Skeletal muscle cell (primary cell): ENCODE measurements at regions not wholly inside any gene's neighbourhood (a gene's known extent, or its start where the extent isn't known, plus 50 kb on each side); places are given as distances from the start of the nearest gene placed in this dataset.

Source experiments
- DNase-seq: peaks from one replicate; pipeline ENCODE4 v3.0.0-alpha.2; 2010; ENCODE audit warnings: low read depth
- H3K4me3 ChIP-seq: 2 replicates; pipeline ENCODE4 v1.5.1; 2011; ENCODE audit warnings: low read depth, mild to moderate bottlenecking, control low read depth, low read length, moderate library complexity

GRCh38 chr1:116819081-116819480 lies 64.9 kb downstream of the CD2 start:
- DNase-seq: peak; percentile 45
- no peak overlapping the region for H3K4me3 ChIP-seq

GRCh38 chr1:116820369-116820768 lies 66.1 kb downstream of the CD2 start:
- DNase-seq: peak; percentile 98
- no peak overlapping the region for H3K4me3 ChIP-seq

- H3K4me3 ChIP-seq: no peak overlapping the region
- no peak for DNase-seq
Measured at GRCh38 chr1:116821763-116822162, 67.5 kb downstream of the CD2 start.

GRCh38 chr1:116824631-116825206 lies 70.5 kb downstream of the CD2 start:
- no peak overlapping the region for H3K4me3 ChIP-seq
- no peak for DNase-seq

- no peak for DNase-seq
Measured at GRCh38 chr1:116825207-116825719, 71.0 kb downstream of the CD2 start.

GRCh38 chr1:116825720-116826438 lies 71.6 kb downstream of the CD2 start:
- no peak for DNase-seq
- H3K4me3 ChIP-seq: no peak overlapping the region

More at GRCh38 chr1:116825207-116825719, 71.0 kb downstream of the CD2 start:
- H3K4me3 ChIP-seq: no peak overlapping the region

- H3K4me3 ChIP-seq: no peak overlapping the region
- DNase-seq: no peak
Measured at GRCh38 chr1:116826818-116827606, 72.8 kb downstream of the CD2 start.

GRCh38 chr1:116827607-116828105 lies 73.4 kb downstream of the CD2 start:
- H3K4me3 ChIP-seq: no peak overlapping the region
- no peak for DNase-seq

- no peak overlapping the region for H3K4me3 ChIP-seq
- no peak for DNase-seq
Measured at GRCh38 chr1:116832308-116832931, 77.3 kb upstream of the PTGFRN start.

GRCh38 chr1:116832932-116833578 lies 76.7 kb upstream of the PTGFRN start:
- no peak for DNase-seq
- H3K4me3 ChIP-seq: no peak overlapping the region

GRCh38 chr1:116833718-116834117 lies 76.0 kb upstream of the PTGFRN start:
- no peak overlapping the region for H3K4me3 ChIP-seq

GRCh38 chr1:116834595-116834994 lies 75.1 kb upstream of the PTGFRN start:
- no peak overlapping the region for H3K4me3 ChIP-seq

More at GRCh38 chr1:116833718-116834117, 76.0 kb upstream of the PTGFRN start:
- no peak for DNase-seq

GRCh38 chr1:116835161-116835560 lies 74.6 kb upstream of the PTGFRN start:
- DNase-seq: no peak

More at GRCh38 chr1:116834595-116834994, 75.1 kb upstream of the PTGFRN start:
- DNase-seq: no peak

GRCh38 chr1:116836099-116836498 lies 73.6 kb upstream of the PTGFRN start:
- no peak for DNase-seq
- no peak overlapping the region for H3K4me3 ChIP-seq

More at GRCh38 chr1:116835161-116835560, 74.6 kb upstream of the PTGFRN start:
- no peak overlapping the region for H3K4me3 ChIP-seq

- DNase-seq: no peak
- H3K4me3 ChIP-seq: no peak overlapping the region
Measured at GRCh38 chr1:116841569-116842344, 68.0 kb upstream of the PTGFRN start.

GRCh38 chr1:116842654-116843053 lies 67.1 kb upstream of the PTGFRN start:
- DNase-seq: no peak
- no peak overlapping the region for H3K4me3 ChIP-seq

GRCh38 chr1:116844775-116845174 lies 64.9 kb upstream of the PTGFRN start:
- DNase-seq: no peak
- H3K4me3 ChIP-seq: no peak overlapping the region

GRCh38 chr1:116847190-116847589 lies 62.5 kb upstream of the PTGFRN start:
- no peak for DNase-seq
- no peak overlapping the region for H3K4me3 ChIP-seq
